ENCODE measurements at regions not wholly inside any gene's neighbourhood (a gene's known extent, or its start where the extent isn't known, plus 50 kb on each side); places are given as distances from the start of the nearest gene placed in this dataset.

DNA sequence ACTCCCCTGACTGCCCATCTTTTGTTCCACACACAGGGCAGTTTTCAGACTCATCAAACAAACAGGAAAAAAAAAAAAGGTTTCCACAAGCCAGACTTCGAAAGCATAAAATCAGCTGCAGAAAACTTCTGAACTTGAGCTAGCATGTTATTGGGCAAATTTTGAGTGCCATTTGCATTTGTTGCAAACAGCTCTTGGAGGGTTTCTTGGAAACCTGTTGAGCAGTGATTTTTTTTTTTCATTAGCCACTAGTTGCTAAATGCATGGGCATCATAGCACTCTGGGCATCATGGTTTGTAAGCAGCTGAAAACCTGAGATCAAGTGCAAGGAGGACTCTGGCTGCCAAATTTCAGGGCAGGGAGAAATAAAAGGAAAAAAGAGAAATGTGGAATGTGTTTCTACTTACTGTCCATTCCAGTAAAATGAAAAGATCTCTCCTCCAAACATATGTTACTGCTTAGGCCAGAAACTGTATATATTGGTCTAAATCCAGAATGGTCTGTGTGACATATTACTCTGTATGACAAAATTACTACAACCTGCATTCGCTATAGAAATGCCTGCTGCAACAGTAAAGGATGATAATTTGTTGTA lies 85.2 kb upstream of the SMIM23 start:
- H3K4me3 ChIP-seq (ENCODE audit: low read depth in 1 of 5, low read length in 5 of 5) = no peak overlapping the region
- H3K4me1 ChIP-seq (ENCODE audit: control insufficient read depth in 5 of 5, insufficient read depth in 5 of 5, low read length in 5 of 5) = no peaks in the 10 kb centered on the region
- no peaks in the 10 kb centered on the region for H3K36me3 ChIP-seq (ENCODE audit: control insufficient read depth in 5 of 5, insufficient read depth in 5 of 5, low read length in 5 of 5)
- no peaks in the 10 kb centered on the region for H3K9me3 ChIP-seq (ENCODE audit: control insufficient read depth in 5 of 5, low read length in 5 of 5)
- no peak overlapping the region for H3K27ac ChIP-seq (ENCODE audit: low read depth, low read length)
- H3K27me3 ChIP-seq (ENCODE audit: control insufficient read depth in 5 of 5, insufficient read depth in 4 of 5, low read length in 5 of 5) = peaks cover 0 to 3% (median 0%) of the 10 kb centered on the region in 5 donors
- H3K9ac ChIP-seq (ENCODE audit: low read length in 5 of 5) = no peak overlapping the region

DNA sequence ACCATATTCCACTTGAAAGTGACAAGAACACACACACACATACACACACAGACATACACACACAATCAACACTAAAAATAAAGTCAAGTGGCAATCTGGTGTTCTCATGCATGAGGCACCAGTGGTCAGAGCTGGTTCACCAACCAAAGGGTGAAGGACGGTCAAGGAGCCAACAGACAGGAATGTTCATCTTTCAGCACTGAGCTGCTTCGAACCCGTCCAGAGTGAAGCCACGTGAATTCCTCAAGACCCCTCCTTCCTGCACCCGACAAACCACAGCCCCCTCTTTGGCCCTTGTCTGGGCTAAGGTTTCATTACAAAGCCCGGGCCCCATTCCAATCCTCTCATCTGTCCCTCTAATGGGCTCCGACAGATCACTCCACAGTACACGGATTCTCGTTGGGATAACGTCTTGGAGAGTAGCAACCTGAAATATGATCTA lies 84.5 kb upstream of the SMIM23 start:
- Histone ChIP-seq H3K4me1 (ENCODE audit: control insufficient read depth in 5 of 5, insufficient read depth in 5 of 5, low read length in 5 of 5) (no peaks in the 10 kb centered on the region), H3K4me3 (ENCODE audit: low read depth in 1 of 5, low read length in 5 of 5) (no peak overlapping the region), H3K9ac (ENCODE audit: low read length in 5 of 5) (no peak overlapping the region), H3K9me3 (ENCODE audit: control insufficient read depth in 5 of 5, low read length in 5 of 5) (no peaks in the 10 kb centered on the region), H3K27ac (ENCODE audit: low read depth, low read length) (no peak overlapping the region), H3K27me3 (ENCODE audit: control insufficient read depth in 5 of 5, insufficient read depth in 4 of 5, low read length in 5 of 5) (peaks cover 0 to 3% (median 0%) of the 10 kb centered on the region in 5 donors), H3K36me3 (ENCODE audit: control insufficient read depth in 5 of 5, insufficient read depth in 5 of 5, low read length in 5 of 5) (no peaks in the 10 kb centered on the region)

DNA sequence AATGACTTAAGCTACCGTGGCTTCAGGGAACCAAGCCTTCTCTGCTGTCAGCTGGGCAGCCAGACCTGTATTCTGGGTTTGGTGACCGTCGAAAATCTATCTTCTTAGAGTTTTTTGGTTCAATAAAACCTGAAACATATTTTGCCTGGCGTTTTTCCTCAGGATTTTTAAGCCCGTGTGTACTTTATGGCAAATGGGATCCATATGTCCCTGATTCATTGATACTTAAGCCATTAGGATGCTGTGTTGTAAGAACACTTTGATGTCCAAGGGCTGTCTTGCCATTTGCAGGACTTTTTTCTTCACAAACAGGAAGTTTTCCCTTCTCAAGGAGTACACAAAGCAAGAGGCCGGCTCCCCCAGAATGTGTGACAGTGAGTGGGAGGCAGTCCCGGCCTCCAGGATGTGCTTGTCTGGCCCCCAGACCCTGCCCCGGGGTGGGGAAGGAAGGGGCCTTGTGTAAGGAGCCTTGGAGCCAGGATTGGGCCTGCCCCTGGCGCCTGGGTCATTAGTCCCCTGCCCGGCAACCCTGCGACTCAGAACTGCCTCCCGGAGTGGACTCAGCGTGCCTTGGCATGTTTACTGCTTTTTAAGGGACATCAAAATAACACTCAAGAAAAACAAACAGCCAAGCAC lies 83.4 kb upstream of the SMIM23 start:
- Histone ChIP-seq H3K36me3 (ENCODE audit: control insufficient read depth in 5 of 5, insufficient read depth in 5 of 5, low read length in 5 of 5) (no peaks in the 10 kb centered on the region), H3K9me3 (ENCODE audit: control insufficient read depth in 5 of 5, low read length in 5 of 5) (no peaks in the 10 kb centered on the region), H3K27me3 (ENCODE audit: control insufficient read depth in 5 of 5, insufficient read depth in 4 of 5, low read length in 5 of 5) (peaks cover 0 to 3% (median 0%) of the 10 kb centered on the region in 5 donors), H3K9ac (ENCODE audit: low read length in 5 of 5) (no peak overlapping the region), H3K4me3 (ENCODE audit: low read depth in 1 of 5, low read length in 5 of 5) (no peak overlapping the region), H3K27ac (ENCODE audit: low read depth, low read length) (no peak overlapping the region), H3K4me1 (ENCODE audit: control insufficient read depth in 5 of 5, insufficient read depth in 5 of 5, low read length in 5 of 5) (no peaks in the 10 kb centered on the region)

DNA sequence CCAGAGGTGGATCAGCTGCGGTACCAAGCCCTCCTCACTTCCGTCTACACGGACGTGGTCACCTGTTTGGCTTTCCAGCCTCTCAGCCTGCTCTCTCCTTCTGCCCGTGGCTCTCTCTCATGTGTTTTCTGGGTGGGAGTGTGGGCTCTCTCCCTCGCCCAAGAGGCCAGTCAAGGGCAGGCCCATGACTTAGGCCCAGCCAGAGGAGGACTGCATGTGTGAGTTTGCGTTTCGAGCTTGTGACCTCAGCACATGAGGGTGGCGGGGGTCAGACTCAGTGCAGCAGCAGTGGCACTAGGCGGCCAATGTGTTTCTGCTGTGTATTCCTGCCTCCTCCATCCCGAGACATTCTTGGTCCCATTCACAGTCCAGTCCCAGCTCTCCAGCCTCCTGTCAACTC lies 82.5 kb upstream of the SMIM23 start:
- Histone ChIP-seq H3K27me3 (ENCODE audit: control insufficient read depth in 5 of 5, insufficient read depth in 4 of 5, low read length in 5 of 5) (peaks cover 0 to 3% (median 0%) of the 10 kb centered on the region in 5 donors), H3K4me1 (ENCODE audit: control insufficient read depth in 5 of 5, insufficient read depth in 5 of 5, low read length in 5 of 5) (no peaks in the 10 kb centered on the region)

DNA sequence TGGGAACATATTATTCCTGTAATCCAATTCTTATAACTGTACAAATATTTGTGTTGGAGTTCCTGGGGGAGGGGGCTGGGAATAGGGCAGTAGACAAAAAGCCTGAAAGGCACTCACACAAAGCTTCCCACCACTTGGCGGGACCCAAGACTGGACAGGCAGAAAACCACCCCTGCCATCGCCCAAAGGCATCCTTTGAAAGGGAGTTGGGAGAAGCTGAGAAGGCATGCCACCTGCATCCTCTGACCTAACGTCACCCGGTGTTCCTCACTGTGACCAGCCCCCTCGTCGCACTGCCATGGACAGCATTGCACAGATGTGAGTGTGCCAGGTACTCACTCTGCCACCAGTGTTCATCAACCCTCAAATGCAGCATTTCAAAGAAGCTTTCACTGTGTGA lies 80.6 kb upstream of the SMIM23 start:
- Histone ChIP-seq H3K36me3 (ENCODE audit: control insufficient read depth in 5 of 5, insufficient read depth in 5 of 5, low read length in 5 of 5) (no peaks in the 10 kb centered on the region), H3K4me3 (ENCODE audit: low read depth in 1 of 5, low read length in 5 of 5) (no peak overlapping the region), H3K4me1 (ENCODE audit: control insufficient read depth in 5 of 5, insufficient read depth in 5 of 5, low read length in 5 of 5) (no peaks in the 10 kb centered on the region), H3K27ac (ENCODE audit: low read depth, low read length) (no peak overlapping the region), H3K27me3 (ENCODE audit: control insufficient read depth in 5 of 5, insufficient read depth in 4 of 5, low read length in 5 of 5) (peaks cover 0 to 3% (median 0%) of the 10 kb centered on the region in 5 donors), H3K9ac (ENCODE audit: low read length in 5 of 5) (no peak overlapping the region), H3K9me3 (ENCODE audit: control insufficient read depth in 5 of 5, low read length in 5 of 5) (no peaks in the 10 kb centered on the region)

More for the DNA sequence above, 82.5 kb upstream of the SMIM23 start:
- H3K9ac ChIP-seq (ENCODE audit: low read length in 5 of 5) = no peak overlapping the region
- H3K27ac ChIP-seq (ENCODE audit: low read depth, low read length) = no peak overlapping the region
- no peaks in the 10 kb centered on the region for H3K9me3 ChIP-seq (ENCODE audit: control insufficient read depth in 5 of 5, low read length in 5 of 5)
- H3K36me3 ChIP-seq (ENCODE audit: control insufficient read depth in 5 of 5, insufficient read depth in 5 of 5, low read length in 5 of 5) = no peaks in the 10 kb centered on the region
- H3K4me3 ChIP-seq (ENCODE audit: low read depth in 1 of 5, low read length in 5 of 5) = no peak overlapping the region

DNA sequence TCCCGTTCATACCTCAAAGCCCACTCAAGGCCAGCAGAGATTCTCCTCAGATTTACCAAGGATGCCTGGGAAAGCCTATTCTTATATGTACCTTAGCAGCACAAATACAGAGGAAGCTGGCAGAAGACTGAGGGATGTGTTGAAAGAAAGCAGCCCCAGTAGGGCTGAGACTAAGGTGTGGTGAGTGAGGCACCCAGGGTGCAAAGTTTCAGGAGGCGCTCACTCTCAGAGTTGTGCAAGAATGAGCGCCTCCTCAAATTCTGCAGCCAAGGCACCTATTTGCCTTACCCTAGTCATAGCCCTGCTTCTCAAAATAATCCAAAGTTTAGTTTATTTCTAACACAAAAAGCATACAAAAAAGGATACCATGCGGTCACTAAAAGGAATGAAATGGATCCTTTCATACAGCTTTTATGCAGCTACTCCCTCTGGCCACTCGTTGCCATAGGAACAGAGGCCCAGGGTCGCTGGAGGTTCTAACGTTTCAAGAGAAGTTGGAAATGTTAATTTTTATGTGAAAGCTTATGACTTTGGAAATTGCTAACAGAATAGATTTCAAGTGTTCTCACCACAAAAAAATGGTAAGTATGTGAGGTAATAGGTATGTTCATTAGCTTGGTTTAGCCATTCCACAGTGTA lies 79.7 kb upstream of the SMIM23 start:
- Histone ChIP-seq H3K27ac (ENCODE audit: low read depth, low read length) (no peak overlapping the region), H3K9ac (ENCODE audit: low read length in 5 of 5) (no peak overlapping the region), H3K4me1 (ENCODE audit: control insufficient read depth in 5 of 5, insufficient read depth in 5 of 5, low read length in 5 of 5) (no peaks in the 10 kb centered on the region), H3K36me3 (ENCODE audit: control insufficient read depth in 5 of 5, insufficient read depth in 5 of 5, low read length in 5 of 5) (no peaks in the 10 kb centered on the region), H3K27me3 (ENCODE audit: control insufficient read depth in 5 of 5, insufficient read depth in 4 of 5, low read length in 5 of 5) (peaks cover 0 to 3% (median 0%) of the 10 kb centered on the region in 5 donors), H3K4me3 (ENCODE audit: low read depth in 1 of 5, low read length in 5 of 5) (no peak overlapping the region), H3K9me3 (ENCODE audit: control insufficient read depth in 5 of 5, low read length in 5 of 5) (no peaks in the 10 kb centered on the region)

DNA sequence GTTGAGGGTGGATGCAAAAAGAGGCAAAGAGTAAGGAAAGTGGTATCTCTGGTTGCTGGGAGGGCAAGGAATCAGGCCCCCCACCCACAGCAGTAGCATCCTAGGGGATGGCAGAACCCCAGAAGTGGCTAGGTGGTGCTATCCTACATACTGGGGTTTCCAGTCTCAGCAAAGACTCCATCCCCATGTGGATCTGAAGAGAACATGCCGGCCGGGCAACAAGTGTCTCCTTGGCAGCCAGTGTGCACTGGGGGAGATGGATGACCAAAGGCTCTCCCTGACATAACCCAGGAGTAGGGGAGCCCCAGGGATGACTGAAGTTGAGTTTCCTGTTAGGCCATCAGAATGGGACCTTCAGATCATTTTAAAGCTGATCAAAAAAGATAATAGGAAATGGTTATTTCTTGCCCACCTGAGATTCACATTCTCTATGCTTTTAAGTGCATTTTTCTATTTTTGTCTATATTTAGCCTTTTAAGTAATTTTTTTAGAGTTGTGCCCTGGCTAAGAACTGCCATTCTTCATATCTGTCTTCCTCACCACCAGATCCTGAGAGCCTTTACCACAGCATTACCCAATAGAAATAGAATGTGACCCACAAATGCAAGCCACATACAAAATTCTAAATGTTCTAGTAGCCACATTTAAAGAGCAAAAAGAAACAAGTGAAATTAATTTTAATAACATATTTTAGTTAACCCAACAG lies 78.7 kb upstream of the SMIM23 start:
- Histone ChIP-seq H3K9ac (ENCODE audit: low read length in 5 of 5) (no peak overlapping the region), H3K4me1 (ENCODE audit: control insufficient read depth in 5 of 5, insufficient read depth in 5 of 5, low read length in 5 of 5) (no peaks in the 10 kb centered on the region), H3K27ac (ENCODE audit: low read depth, low read length) (no peak overlapping the region), H3K27me3 (ENCODE audit: control insufficient read depth in 5 of 5, insufficient read depth in 4 of 5, low read length in 5 of 5) (peaks cover 0 to 3% (median 0%) of the 10 kb centered on the region in 5 donors), H3K36me3 (ENCODE audit: control insufficient read depth in 5 of 5, insufficient read depth in 5 of 5, low read length in 5 of 5) (no peaks in the 10 kb centered on the region), H3K4me3 (ENCODE audit: low read depth in 1 of 5, low read length in 5 of 5) (no peak overlapping the region), H3K9me3 (ENCODE audit: control insufficient read depth in 5 of 5, low read length in 5 of 5) (no peaks in the 10 kb centered on the region)

DNA sequence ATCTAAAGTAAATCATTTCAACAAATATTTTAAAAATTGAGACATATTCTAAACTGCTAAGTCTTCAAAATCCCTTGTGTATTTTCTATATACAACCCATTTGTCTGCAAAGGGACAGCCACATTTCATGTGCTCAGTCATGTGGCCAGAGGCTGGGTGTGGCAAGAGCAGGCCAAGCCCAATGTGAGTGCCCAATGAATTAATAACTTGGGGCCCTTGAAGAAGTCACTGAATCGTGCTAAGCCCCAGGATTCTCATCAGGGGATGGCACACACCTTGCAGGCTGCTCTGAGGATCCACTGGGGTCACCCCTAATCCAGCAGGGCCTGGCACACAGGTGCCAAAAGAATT lies 78.2 kb upstream of the SMIM23 start:
- Histone ChIP-seq H3K27me3 (ENCODE audit: control insufficient read depth in 5 of 5, insufficient read depth in 4 of 5, low read length in 5 of 5) (peaks cover 0 to 3% (median 0%) of the 10 kb centered on the region in 5 donors), H3K9me3 (ENCODE audit: control insufficient read depth in 5 of 5, low read length in 5 of 5) (no peaks in the 10 kb centered on the region), H3K36me3 (ENCODE audit: control insufficient read depth in 5 of 5, insufficient read depth in 5 of 5, low read length in 5 of 5) (no peaks in the 10 kb centered on the region), H3K9ac (ENCODE audit: low read length in 5 of 5) (no peak overlapping the region), H3K27ac (ENCODE audit: low read depth, low read length) (no peak overlapping the region), H3K4me3 (ENCODE audit: low read depth in 1 of 5, low read length in 5 of 5) (no peak overlapping the region), H3K4me1 (ENCODE audit: control insufficient read depth in 5 of 5, insufficient read depth in 5 of 5, low read length in 5 of 5) (peaks cover 0 to 4% (median 0%) of the 10 kb centered on the region in 5 donors)

DNA sequence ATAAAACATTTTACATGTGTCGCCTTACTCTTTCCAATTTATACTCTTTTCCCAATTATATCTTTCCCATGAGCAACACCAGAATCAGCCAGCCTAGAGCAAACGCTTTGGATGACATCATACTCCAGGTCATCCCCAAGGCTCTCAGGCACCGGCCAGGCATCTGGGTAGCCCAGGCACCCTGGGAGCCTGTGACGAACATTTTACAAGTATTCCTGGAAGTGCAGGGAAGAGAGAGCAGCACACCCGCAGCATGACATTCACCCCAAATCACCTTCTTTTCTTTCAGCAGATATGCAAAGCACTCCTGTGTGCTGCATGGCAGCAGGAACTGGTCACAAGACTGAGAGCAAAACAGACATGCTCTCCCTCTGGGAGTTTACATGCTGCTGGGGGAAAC lies 75.7 kb upstream of the SMIM23 start:
- Histone ChIP-seq H3K27me3 (ENCODE audit: control insufficient read depth in 5 of 5, insufficient read depth in 4 of 5, low read length in 5 of 5) (peaks cover 0 to 3% (median 0%) of the 10 kb centered on the region in 5 donors), H3K27ac (ENCODE audit: low read depth, low read length) (no peak overlapping the region), H3K4me3 (ENCODE audit: low read depth in 1 of 5, low read length in 5 of 5) (no peak overlapping the region), H3K9ac (ENCODE audit: low read length in 5 of 5) (no peak overlapping the region), H3K4me1 (ENCODE audit: control insufficient read depth in 5 of 5, insufficient read depth in 5 of 5, low read length in 5 of 5) (peaks cover 0 to 12% (median 0%) of the 10 kb centered on the region in 5 donors), H3K36me3 (ENCODE audit: control insufficient read depth in 5 of 5, insufficient read depth in 5 of 5, low read length in 5 of 5) (no peaks in the 10 kb centered on the region), H3K9me3 (ENCODE audit: control insufficient read depth in 5 of 5, low read length in 5 of 5) (peaks cover 0 to 3% (median 0%) of the 10 kb centered on the region in 5 donors)

Measured in subcutaneous abdominal adipose tissue (tissue), 5 donors.